NCI-H1930 (cell line): ENCODE measurements at regions not wholly inside any gene's neighbourhood (a gene's known extent, or its start where the extent isn't known, plus 50 kb on each side); places are given as distances from the start of the nearest gene placed in this dataset.

Experiments used
- DNase-seq, 2 experiments: peaks; one replicate each; lab custom pipeline; 2025; lab: John Stamatoyannopoulos, UW

- DNase-seq = no peak
Measured at GRCh38 chr2:221216636-221217035, 355.5 kb downstream of the EPHA4 start.

- no peak for DNase-seq
Measured at GRCh38 chr2:221225752-221226151, 346.4 kb downstream of the EPHA4 start.

- DNase-seq = no peak
Measured at GRCh38 chr2:221228214-221228769, 343.8 kb downstream of the EPHA4 start.

GRCh38 chr2:221229099-221229498 is 343.0 kb downstream of the EPHA4 start:
- DNase-seq = no peak

GRCh38 chr2:221231511-221231910 is 340.6 kb downstream of the EPHA4 start:
- no peak for DNase-seq

- DNase-seq = no peak
Measured at GRCh38 chr2:221235941-221236340, 336.2 kb downstream of the EPHA4 start.

- no peak for DNase-seq
Measured at GRCh38 chr2:221241072-221241471, 331.0 kb downstream of the EPHA4 start.

- no peak for DNase-seq
Measured at GRCh38 chr2:221243771-221244170, 328.3 kb downstream of the EPHA4 start.

GRCh38 chr2:221245045-221245444 is 327.1 kb downstream of the EPHA4 start:
- DNase-seq = no peak

- no peak for DNase-seq
Measured at GRCh38 chr2:221245772-221246171, 326.3 kb downstream of the EPHA4 start.

GRCh38 chr2:221254299-221254698 is 317.8 kb downstream of the EPHA4 start:
- DNase-seq = no peak

GRCh38 chr2:221255862-221256261 is 316.2 kb downstream of the EPHA4 start:
- no peak for DNase-seq

GRCh38 chr2:221258464-221258863 is 313.6 kb downstream of the EPHA4 start:
- no peak for DNase-seq

GRCh38 chr2:221262651-221263050 is 309.5 kb downstream of the EPHA4 start:
- no peak for DNase-seq

- no peak for DNase-seq
Measured at GRCh38 chr2:221263573-221263972, 308.5 kb downstream of the EPHA4 start.

GRCh38 chr2:221264318-221264717 is 307.8 kb downstream of the EPHA4 start:
- no peak for DNase-seq

- no peak for DNase-seq
Measured at GRCh38 chr2:221267773-221268425, 304.2 kb downstream of the EPHA4 start.

- DNase-seq = no peak
Measured at GRCh38 chr2:221268631-221269030, 303.5 kb downstream of the EPHA4 start.

- DNase-seq = no peak
Measured at GRCh38 chr2:221270806-221271205, 301.3 kb downstream of the EPHA4 start.

- no peak for DNase-seq
Measured at GRCh38 chr2:221272729-221273128, 299.4 kb downstream of the EPHA4 start.

- DNase-seq = no peak
Measured at GRCh38 chr2:221276033-221276432, 296.1 kb downstream of the EPHA4 start.

- no peak for DNase-seq
Measured at GRCh38 chr2:221276601-221277000, 295.5 kb downstream of the EPHA4 start.

GRCh38 chr2:221282386-221282785 is 289.7 kb downstream of the EPHA4 start:
- no peak for DNase-seq

GRCh38 chr2:221283896-221284545 is 288.1 kb downstream of the EPHA4 start:
- no peak for DNase-seq
